GM19238 (cell line): ENCODE measurements at regions not wholly inside any gene's neighbourhood (a gene's known extent, or its start where the extent isn't known, plus 50 kb on each side); places are given as distances from the start of the nearest gene placed in this dataset.

Experiments used
- DNase-seq: peaks from one replicate; pipeline ENCODE4 v3.0.0; 2011; ENCODE audit warnings: low spot score; ENCODE audit not compliant: insufficient read length

DNA sequence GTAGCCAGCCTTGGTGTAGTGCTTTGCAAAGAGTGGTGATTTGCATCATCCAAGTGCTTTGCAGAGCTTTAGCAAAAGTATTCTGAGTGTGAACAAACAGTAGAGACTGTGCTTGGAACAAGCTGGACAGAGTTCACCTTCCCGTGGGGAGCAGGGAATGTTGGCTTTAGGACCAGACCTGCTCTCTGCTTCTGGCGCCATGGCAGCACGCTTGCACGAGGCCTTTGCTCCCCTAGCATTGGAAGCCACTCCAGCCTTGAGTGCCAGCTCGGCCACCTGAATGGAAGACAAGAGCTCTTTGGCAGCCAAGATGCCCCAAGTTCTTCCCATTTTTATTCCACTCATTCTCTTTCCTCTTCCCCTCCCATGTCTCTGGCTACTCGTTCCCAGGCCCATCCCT lies 250.8 kb upstream of the OSR1 start:
- DNase-seq, result no peak

DNA sequence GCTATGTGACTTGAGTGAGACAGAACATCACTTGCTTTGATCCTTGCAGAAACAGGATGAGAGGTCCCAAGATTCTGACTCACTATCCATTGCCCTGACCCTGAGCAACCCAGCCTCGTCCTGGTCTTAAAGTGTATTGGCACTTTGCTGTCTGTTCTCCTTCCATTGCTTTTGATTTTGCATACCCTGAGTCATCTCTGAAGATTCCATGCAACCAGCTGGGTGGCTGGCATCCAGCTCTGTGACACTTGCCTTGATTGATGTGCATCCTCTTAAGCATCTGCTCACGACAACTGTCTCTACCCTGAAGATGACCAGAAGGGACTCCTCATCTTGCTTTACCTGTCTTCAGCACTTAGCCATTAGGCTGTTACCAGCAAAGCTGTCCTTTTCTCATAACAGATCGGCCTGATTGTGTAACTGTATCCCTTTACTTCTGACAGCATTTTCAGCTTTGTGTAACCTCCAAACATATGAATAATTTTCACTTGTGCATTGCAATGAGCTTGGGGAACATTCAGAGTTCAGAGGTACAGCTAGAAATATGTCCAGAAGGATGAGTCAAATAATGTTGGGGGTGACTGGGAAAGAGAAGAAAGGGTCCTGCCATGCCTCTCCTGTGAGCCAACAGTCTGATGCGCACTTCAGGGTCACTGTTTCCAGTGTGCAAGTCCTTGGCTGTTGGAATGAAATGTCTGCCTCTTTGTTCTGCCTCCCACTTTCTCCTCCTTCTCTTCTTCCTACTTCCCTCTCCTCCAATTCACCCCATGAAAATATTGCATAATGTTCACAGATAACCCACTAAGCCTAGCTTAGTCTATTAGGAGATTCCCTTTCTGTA lies 249.7 kb upstream of the OSR1 start:
- DNase-seq, result no peak

DNA sequence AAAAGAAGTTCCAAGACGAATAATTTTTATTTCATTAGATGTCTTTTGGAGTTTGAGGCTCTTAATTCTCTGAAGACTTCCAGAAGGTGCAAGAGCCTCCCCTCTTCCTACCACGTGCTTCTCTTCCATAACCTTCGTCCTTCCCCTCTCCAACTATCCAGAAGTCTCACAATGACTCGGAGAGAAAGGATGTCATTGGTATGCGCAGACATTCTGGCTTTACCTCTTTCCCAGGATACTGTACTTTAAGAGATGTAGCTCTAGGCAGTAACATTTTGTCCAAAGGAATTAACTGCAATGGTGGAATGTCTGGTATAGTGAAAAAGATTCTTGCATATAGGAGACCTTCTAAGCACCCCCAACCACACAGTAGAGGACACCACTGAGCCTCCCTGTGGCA lies 249.0 kb upstream of the OSR1 start:
- no peak for DNase-seq

DNA sequence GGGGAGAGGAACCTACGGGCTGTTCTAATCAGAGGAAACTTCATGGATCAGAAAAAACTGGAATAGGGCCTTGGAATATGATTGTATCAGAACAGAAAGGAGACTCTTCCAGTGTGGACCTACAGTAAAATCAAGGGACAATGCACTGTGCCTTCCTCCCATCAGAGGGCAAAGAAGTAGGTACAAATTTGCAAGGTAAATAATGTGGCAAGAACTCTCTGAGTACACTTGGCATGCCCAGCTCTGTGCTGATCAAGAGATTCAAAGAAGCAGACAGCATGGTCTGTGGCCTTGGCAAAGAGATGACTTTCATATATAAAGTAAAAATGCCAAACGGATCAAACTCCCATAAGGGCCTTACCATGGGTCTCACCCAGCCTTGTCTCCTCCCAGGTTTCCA lies 242.6 kb upstream of the OSR1 start:
- no peak for DNase-seq

DNA sequence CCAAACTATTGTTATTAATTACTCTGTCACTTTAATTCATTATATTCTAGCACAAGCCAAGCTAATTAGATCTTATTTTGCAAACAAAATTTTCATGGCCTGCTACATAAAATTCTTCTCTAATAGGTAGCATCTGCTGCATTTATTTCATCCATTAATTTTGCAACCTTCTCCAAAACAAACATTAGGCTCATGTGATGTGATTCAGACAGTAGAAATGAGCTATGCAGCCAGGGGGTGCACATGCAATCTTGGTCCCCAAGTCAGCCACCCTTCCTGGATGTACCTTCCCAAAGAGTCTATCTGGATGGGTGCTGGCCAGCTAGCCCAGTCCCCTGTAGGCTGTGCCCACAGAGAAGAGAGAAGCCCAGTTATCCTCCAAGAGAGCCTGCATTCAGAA lies 242.1 kb upstream of the OSR1 start:
- DNase-seq, result no peak

DNA sequence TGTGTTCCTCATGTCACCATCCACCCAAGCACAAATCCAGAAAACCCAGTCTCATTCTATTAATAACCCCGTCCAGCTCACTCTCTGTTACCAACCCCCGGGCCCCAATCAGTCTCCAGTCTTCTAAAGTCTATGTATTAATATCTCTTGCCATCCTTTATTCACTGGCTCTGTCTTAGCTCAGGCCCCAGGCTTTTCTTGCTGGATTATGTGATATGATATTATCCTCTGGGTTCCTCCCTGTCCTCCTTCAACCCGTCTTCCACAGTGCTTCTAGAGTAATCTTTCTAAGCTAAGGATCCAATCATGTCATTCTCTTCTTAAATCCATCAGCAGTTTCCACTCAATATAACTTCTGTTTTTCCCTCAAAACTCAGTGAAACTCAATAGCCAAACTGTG lies 240.5 kb upstream of the OSR1 start:
- no peak for DNase-seq

DNA sequence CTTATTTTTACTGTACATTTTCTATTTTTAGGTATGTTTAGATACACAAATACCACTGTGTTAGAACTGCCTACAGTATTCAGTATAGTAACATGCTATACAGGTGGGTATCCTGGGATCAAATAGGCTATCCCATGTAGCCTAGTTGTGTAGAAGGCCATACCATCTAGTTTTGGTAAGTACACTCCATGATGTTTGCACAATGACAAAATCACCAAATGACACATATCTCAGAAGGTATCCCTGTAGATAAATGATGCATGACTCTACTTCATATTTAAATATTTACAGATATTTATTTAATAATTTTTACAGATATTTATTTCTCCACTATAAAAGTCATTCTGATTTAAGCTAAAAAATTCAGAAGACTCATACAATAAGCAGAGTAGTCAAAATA lies 233.8 kb upstream of the OSR1 start:
- no peak for DNase-seq

DNA sequence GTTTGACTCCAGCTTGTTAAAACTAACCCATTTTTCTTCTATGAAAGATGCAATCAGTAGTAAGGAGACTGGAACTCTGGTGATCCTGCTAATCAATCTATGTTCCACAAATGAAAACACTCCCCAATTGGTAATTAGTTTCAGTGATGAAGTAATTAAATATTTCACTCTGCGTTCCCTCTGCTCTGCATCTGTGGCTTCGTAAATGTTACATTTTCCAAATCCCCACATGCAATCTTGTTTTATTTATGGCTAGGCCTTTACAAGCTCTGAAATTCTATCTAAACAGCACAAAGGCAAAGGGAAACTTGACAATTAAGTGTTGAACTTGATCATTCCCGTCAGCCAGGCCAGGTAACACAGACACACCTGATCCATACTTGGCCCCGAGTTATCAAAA lies 231.4 kb upstream of the OSR1 start:
- DNase-seq, result no peak

DNA sequence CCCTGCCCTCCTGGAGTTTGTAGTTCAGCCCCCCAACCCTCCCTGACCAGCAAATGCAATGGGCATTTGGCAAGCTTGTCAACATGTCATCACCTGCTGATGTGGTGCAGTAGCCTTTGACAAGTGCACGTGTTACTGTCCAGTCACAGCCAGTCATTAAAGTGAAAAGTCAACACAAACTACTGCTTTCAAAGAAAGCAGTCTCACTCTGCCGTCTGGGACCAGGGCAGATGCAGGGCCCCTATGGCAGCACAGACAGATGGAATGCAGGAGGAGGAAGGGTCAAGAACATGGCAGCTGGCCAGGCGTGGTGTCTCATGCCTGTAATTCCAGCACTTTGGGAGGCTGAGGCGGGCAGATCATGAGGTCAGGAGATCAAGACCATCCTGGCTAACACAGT lies 222.4 kb upstream of the OSR1 start:
- no peak for DNase-seq

DNA sequence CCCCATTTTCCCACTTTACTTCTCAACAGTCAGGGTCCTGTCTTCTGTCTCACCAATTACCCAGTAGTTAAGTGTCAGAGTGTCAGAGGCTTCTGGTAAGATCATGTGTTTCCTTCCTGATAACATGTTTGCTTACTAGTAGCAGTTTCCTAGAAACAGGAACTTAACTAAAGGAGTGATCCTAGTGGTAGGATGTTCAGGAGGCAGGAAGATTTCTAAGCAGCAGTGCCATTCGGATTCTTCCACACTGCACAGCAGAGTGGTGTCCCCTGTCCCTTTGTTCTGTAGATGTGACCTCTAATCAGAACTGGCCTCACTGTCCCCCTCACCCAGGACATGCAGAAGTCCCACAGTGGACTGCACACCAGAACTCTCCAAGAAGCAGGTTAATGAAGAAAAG lies 221.8 kb upstream of the OSR1 start:
- no peak for DNase-seq

DNA sequence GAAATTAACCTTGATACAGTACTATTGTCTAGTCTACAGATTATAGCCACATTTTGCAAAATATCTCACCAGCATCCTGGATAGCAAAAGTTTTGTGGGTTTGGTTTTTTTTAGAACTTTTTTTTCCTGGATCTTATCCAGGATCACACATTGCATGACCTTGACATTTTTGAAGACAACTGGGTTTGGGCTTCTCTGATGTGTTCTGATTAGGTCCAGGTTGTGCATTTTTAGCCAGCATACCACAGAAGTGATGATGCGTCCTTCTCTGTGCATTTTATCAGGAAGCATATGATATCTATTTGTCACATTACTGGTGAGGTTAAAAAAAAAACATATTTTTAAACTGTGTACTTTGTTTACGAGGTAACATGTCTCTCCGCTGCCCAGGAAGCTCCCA lies 221.0 kb upstream of the OSR1 start:
- no peak for DNase-seq

DNA sequence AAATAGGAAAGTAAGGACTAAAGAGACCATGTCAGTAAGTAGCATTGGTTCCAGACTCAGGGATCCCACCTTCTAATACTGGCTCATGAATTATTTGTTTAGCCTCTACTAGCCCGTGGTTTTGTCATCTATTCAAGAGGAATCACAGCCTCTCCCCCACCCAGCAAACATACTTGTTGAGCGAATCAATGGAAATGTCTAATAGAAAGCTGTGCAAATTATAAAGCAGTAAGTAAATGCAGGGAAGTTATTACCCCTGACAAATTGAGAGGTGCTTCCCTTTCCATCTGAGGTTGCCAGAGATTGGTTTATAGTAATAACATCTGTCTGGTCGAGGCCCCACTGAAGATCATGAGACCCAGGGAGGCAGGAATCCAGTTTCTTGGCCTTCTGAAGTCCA lies 219.3 kb upstream of the OSR1 start:
- no peak for DNase-seq

DNA sequence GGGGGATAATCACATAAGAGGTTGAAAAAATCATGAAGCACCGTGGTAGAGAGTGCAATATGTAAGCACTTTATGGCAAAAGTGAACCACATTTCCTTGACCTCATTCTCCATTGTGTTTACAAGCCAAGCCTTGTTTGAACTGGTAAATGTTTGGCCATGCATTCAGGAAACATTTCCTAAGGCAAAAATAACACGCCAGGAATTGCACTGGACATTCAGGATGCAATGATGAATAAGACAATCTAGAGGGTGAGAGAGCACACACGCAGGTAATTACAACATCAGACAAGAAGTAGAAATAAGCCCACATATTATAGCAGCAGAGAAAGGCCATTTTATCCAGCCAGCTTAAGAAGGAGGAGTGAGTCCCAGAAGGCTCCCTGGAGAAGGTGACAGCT lies 218.0 kb upstream of the OSR1 start:
- no peak for DNase-seq

DNA sequence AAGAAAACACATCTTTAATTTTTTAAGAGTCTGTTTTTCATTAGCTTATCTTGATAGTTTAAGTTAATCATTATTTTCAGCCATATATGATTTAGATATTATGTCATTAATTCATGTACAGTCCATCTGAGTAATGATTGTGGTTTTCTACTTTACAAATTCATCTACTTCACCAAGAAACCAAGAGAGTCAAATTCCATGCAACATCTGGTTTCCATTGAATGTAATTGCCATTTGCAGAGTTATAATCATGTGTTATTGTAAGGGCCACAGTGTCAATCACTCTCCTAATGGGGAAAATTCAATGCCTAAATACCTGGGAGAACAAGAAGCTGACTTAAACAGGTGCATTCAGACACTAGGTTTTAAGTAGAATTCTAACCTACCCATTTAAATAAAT lies 217.2 kb upstream of the OSR1 start:
- DNase-seq, result no peak

DNA sequence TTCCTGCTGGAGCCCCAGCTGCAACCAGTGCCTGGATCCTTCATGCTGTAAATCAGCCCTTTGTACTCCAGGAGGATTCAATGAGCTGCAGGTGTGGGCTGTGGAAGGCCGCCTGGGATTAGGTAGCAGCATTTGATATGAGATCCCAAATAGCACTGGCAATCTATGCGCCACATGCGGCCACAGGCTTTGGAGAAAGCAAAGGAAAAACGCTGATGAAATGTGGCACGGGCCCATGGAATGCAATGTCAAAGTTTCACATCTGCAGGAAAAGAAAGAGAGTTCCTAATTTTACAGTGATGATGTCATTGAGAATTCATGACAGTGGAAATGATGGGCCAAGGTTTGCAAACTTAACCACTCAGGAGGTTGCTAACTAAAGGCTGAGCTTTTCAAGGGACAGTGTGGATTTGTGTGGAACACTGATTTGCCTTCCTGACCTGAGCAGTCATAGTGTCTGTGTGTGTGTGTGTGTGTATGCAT lies 216.4 kb upstream of the OSR1 start:
- no peak for DNase-seq

DNA sequence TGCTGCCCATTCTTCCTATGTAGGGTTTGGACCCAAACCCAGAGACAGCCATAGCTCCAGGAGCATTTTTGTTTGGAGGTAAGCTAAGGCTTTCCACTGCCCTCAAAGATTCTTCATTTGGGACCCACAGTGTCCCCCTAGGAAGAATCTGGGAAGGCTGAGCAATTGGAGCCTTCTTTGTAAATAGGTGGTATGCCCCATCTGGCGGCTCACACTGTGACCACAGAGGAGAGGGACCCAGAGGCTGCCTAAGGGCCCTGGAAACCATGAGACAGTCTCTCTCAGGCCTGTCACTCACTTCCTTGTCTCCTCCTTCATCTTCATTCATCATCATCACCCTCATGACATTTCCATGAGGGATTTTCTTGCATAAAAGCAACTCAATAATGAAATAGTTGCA lies 215.4 kb upstream of the OSR1 start:
- no peak for DNase-seq

DNA sequence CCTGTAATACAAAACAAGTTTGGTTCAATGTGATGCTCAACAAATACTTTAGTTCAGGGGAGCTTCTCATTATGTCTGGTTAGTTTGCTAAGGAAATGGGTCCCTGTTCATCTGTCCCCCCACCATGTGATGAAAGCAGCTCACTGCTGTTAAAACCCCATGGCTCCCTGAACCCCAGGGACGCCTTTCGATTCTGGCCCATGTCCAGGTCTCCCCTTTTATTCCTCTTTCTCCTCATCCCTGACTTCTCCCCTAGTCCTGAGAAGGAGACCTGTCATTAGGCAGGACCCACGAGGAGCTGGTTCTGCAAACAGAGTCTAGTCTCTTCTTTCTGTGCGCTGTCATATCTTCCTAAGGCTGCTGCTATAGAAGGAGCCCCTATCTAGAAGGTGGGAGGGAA lies 213.3 kb upstream of the OSR1 start:
- no peak for DNase-seq

DNA sequence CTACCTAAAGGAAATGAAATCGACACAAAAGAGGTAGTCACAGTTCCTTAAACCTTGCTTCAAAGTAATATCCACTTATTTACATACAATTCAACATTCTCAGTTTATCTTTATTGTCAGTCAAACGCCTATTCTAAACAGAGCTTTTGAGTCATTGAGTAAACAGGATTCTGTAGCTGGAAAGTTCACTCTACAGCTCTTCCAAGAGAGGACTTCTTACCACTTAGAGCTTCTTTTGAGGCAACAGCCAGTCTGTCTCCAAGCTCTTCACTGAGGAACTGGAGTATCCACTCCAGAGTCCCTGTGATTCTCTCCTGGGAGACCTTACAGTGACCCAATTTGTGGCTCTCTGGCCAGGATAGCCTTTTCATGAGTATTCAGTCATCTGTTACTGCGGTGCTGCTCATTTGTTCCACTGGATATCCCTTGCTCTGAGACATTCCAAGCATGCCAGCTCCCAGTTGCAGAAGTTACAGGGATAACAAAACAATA lies 210.9 kb upstream of the OSR1 start:
- DNase-seq, result no peak

DNA sequence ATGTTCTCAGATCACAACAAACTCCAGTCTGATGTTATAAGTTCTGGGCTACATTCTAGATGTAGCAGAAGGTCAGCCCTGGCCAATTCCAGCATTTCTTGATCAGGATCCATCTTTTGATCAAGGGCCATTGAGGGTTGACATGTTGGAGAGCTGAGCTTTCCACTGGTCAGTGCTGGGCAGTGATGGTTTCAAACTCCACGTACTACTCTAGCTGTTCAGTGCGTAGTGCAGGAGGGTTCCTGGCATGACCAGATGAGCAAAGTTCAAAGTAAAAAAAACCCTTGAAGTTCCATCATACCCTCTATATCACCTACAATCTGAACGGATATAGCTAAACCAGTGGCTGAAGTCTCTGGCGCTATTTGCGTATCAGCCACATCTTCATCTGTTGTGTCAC lies 210.4 kb upstream of the OSR1 start:
- no peak for DNase-seq

DNA sequence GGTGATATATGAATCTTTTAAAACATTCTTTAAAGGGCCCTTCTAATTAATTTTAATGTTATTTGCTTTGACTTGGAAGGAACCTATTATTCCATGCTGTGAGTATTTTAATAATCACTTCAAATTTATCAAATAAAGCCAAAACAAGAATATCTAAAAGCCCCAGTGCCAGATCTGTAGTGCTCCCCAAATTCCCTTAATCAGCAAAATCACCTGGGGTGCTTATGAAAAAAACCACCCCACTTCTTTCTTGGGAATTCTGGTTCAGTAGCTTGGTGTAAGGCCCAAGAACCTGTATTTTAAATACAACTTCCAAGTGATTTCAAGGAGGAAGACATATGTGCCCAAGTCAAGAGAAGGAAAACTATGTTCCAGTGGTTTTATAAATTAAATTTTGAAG lies 202.4 kb upstream of the OSR1 start:
- no peak for DNase-seq

DNA sequence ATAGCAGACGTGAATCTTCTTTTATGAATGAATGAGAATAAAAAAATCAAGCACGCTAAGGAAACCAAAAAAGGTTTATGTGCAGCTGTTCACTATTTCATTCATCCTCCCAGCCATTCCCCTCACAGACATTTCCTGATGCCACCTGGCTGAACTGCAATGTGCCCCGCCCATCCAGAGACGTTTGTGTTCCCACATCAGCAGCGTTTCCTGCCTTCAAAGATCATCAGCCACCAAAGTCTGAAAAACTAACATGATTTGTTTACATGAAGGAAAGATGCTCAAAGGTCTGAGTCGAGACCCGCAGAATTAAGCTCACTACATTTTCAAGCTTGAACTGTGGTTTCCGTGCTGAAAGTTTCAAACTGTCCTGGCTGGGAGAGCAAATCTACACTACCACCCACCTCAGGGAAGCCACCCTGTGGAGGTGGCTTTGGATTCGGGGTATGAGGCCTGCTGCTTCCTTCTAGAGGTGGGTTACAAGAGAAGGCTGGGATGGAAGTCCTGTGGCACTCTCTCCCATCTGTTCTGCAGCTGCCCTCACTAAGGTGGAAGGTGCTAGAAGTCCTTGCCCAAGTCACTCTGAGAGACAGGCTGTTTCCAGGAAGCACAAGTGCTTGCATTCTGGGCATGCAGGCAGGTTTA lies 201.3 kb upstream of the OSR1 start:
- DNase-seq, result no peak

DNA sequence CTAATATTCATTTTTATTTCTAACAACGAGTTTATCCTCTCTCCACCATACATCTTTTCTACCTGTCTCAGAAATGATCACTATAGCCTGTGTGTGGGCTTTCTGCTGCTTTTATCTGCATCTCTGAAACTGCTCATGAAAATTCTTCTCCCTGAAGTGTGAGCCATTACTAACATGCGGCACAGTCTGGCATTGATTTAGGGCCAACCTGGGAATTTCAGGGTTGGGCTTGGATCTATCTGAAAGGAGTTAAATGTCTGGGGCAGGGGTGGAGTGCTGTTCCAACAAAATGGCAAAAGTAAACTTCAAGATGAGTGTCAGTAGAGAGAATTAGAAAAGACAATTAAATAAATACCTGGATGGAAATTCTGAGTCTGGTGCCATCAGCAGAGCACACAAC lies 198.2 kb upstream of the OSR1 start:
- no peak for DNase-seq

DNA sequence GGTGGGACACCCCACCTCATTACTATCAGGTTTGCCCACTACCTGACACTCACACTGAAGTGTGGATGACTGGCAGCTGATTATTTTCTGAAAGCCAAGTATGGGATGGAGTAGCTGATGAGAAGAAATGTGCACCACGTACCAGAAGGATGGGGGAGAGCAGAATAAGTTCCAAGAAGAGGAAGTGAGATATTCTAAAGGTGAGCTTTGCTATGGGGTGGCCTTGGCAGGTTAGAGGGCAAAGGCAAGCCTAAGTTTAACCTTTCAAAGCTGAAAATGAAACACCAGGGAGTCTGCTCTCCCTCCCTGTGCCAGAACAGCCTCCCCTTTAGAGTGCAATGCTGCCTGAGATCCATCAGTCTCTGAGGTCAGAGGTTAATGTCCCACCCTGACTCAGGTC lies 196.1 kb upstream of the OSR1 start:
- DNase-seq, result no peak
